GM12891 (cell line): ENCODE measurements at regions not wholly inside any gene's neighbourhood (a gene's known extent, or its start where the extent isn't known, plus 50 kb on each side); places are given as distances from the start of the nearest gene placed in this dataset.

Source experiments
- POLR2A ChIP-seq: IDR thresholded peaks from 2 replicates; pipeline ENCODE4 v1.6.1; 2011; ENCODE audit warnings: low read depth, low read length, control low read depth
- POLR2AphosphoS5 ChIP-seq: IDR thresholded peaks from 2 replicates; pipeline ENCODE4 v1.6.1; 2011; ENCODE audit warnings: low read depth, low read length, control low read depth
- TAF1 ChIP-seq: IDR thresholded peaks from 2 replicates; pipeline ENCODE4 v1.6.1; 2011; ENCODE audit warnings: low read depth, low read length, control low read depth

GRCh38 chr2:203586206-203586605, 51.1 kb upstream of the RAPH1 start:
- no peak for TF ChIP-seq POLR2A
- no peak for TF ChIP-seq POLR2AphosphoS5
- TF ChIP-seq TAF1: no peak
